Rectal smooth muscle tissue (tissue), 1 donor: ENCODE measurements at regions not wholly inside any gene's neighbourhood (a gene's known extent, or its start where the extent isn't known, plus 50 kb on each side); places are given as distances from the start of the nearest gene placed in this dataset.
"Not testable (repeated sequence)": the region's sequence is repeated elsewhere in the genome, so short reads cannot be mapped to it uniquely, and the experiment has no call there.

ENCODE experiments used
- H3K27ac ChIP-seq: one replicate; pipeline ENCODE4 v1.7.0; 2013; ENCODE audit warnings: low read depth, low read length, inconsistent platforms
- H3K27me3 ChIP-seq: one replicate; pipeline ENCODE4 v1.7.0; 2013; ENCODE audit warnings: low read length; ENCODE audit not compliant: control insufficient read depth, insufficient read depth
- H3K36me3 ChIP-seq: one replicate; pipeline ENCODE4 v1.7.0; 2013; ENCODE audit warnings: low read length; ENCODE audit not compliant: control insufficient read depth, insufficient read depth
- H3K4me1 ChIP-seq: one replicate; pipeline ENCODE4 v1.7.0; 2013; ENCODE audit warnings: low read length; ENCODE audit not compliant: control insufficient read depth, insufficient read depth
- H3K4me3 ChIP-seq: one replicate; pipeline ENCODE4 v1.7.0; 2013; ENCODE audit warnings: low read length
- H3K9ac ChIP-seq: one replicate; pipeline ENCODE4 v1.7.0; 2013; ENCODE audit warnings: low read length

DNA sequence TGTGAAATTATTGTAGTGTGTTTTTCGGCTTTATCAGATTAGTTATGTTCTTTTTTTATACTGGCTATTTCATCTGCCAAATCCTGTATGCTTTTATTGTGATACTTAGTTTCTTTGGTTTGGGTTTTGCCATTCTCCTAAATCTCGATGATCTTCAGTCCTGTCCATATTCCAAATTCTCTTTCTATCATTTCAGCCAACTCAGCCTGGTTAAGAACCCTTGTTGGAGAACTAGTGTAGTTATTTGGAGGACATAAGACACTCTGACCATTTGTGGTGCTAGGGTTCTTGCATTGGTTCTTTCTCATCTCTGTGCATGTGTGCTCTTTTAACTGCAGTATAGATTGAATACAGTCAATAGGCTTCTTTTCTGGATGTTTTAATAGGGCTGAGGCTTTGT, 187.0 kb upstream of the CCNH start:
- no peak overlapping the region for H3K4me3 ChIP-seq
- H3K9ac ChIP-seq = no peak overlapping the region
- H3K27me3 ChIP-seq = no peaks in the 10 kb centered on the region
- no peak overlapping the region for H3K27ac ChIP-seq
- no peaks in the 10 kb centered on the region for H3K4me1 ChIP-seq
- no peaks in the 10 kb centered on the region for H3K36me3 ChIP-seq

DNA sequence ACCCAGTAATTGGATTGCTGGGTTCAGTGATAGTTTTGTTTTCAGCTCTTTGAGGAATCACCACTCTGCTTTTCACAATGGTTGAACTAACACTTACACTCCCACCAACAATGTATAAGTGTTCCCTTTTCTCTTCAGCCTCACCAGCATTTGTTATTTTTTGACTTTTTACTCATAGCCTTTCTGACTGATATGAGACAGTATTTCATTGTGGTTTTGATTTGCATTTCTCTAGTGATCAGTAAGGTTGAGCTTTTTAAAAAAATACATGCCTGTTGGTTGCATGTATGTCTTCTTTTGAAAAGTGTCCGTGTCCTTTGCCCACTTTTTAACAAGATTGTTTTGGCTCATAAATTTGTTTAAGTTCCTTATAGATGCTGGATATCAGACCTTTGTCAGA, 185.7 kb upstream of the CCNH start:
- Histone ChIP-seq H3K27ac (no peak overlapping the region), H3K4me3 (no peak overlapping the region), H3K9ac (no peak overlapping the region), H3K36me3 (no peaks in the 10 kb centered on the region), H3K27me3 (no peaks in the 10 kb centered on the region), H3K4me1 (no peaks in the 10 kb centered on the region)

GRCh38 chr5:87594566-87594965, 181.8 kb upstream of the CCNH start:
- Histone ChIP-seq H3K4me1 (no peaks in the 10 kb centered on the region), H3K36me3 (no peaks in the 10 kb centered on the region), H3K27me3 (no peaks in the 10 kb centered on the region), H3K9ac (no peak overlapping the region), H3K4me3 (no peak overlapping the region), H3K27ac (no peak overlapping the region)

GRCh38 chr5:87589587-87589986, 176.9 kb upstream of the CCNH start:
- Histone ChIP-seq H3K36me3 (no peaks in the 10 kb centered on the region), H3K27me3 (no peaks in the 10 kb centered on the region), H3K4me3 (no peak overlapping the region), H3K27ac (no peak overlapping the region), H3K9ac (no peak overlapping the region), H3K4me1 (no peaks in the 10 kb centered on the region)

DNA sequence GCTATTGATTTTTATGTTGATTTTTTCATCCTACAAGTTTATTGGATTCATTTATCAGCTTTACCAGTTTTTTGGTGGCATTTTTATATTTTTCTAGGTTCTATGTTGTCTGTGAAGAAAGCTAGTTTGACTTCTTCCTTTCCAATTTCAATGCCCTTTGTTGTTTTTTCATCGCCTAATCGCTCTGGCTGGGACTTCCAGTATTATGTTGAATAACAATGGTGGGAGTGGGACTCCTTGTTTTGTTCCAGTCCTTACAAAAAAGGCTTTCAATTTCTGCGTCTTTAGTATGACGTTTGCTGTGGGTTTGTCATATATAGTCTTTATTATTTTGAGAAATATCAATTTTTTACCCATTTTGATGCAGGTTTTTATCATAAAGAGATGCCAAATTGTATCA, 175.6 kb upstream of the CCNH start:
- Histone ChIP-seq H3K9ac (no peak overlapping the region), H3K27ac (no peak overlapping the region)

DNA sequence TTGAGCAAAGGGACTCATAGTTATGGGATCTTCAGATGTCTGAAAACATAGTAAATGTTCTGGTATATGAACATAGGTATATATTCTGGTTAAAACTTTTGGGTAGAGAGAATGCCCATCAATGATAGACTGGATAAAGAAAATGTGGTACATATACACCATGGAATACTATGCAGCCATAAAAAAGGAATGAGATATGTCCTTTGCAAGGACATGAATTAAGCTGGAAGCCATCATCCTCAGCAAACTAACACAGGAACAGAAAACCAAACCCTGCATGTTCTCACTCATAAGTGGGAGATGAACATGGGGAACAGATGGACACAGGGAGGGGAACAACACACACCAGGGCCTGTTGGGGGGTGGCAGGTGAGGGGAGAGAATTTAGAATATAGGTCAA, 171.0 kb upstream of the CCNH start:
- not testable (repeated sequence) for H3K36me3 ChIP-seq, H3K9ac ChIP-seq, H3K27me3 ChIP-seq, H3K4me1 ChIP-seq, H3K4me3 ChIP-seq, H3K27ac ChIP-seq

More for the DNA sequence above, 175.6 kb upstream of the CCNH start:
- H3K36me3 ChIP-seq = no peaks in the 10 kb centered on the region
- H3K4me1 ChIP-seq = no peaks in the 10 kb centered on the region
- H3K4me3 ChIP-seq = no peak overlapping the region
- H3K27me3 ChIP-seq = no peaks in the 10 kb centered on the region

DNA sequence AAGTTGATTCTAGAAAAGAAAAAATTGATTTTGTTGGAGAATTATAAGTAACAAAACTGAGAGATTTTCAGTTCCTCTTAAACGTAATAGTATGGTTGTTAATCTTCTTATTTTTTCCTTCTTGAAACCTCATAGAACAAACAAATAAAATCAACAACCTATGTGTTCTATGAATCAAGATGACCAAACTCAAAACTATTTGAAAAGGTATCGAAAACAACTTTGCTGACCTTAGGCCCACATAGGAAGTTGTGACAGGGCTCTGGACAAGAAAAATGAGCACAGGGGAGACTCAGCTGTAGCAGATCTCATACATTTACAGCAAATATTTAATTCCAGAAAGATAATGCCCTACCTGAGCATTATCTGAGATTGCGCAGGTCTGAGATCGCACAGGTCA, 169.4 kb upstream of the CCNH start:
- no peak overlapping the region for H3K9ac ChIP-seq
- no peak overlapping the region for H3K27ac ChIP-seq
- no peak overlapping the region for H3K4me3 ChIP-seq
- no peaks in the 10 kb centered on the region for H3K27me3 ChIP-seq
- no peaks in the 10 kb centered on the region for H3K36me3 ChIP-seq
- no peaks in the 10 kb centered on the region for H3K4me1 ChIP-seq

DNA sequence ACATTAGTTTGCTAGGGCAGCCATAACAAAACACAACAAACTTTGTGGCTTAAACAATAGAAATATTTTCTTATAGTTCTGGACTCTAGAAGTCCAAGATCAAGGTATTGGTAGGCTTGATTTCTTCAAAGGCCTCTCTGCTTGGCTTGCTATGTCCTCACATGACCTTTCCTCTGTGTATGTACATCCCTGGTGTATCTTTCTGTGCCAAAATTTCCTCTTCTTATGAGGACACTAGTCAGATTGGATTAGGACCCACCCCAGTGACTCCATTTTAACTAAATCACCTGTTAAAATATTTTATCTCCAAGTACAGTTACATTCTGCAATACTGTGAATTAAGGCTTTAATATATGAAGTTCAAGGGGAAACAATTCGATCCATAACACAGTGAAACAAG, 168.9 kb upstream of the CCNH start:
- Histone ChIP-seq H3K9ac (no peak overlapping the region), H3K27ac (no peak overlapping the region), H3K36me3 (no peaks in the 10 kb centered on the region), H3K4me3 (no peak overlapping the region), H3K4me1 (no peaks in the 10 kb centered on the region), H3K27me3 (no peaks in the 10 kb centered on the region)

- Histone ChIP-seq H3K27me3 (no peaks in the 10 kb centered on the region), H3K27ac (no peak overlapping the region), H3K9ac (no peak overlapping the region), H3K4me3 (no peak overlapping the region), H3K36me3 (no peaks in the 10 kb centered on the region), H3K4me1 (no peaks in the 10 kb centered on the region)
These were observed 166.9 kb upstream of the CCNH start for GRCh38 chr5:87579678-87580077.

DNA sequence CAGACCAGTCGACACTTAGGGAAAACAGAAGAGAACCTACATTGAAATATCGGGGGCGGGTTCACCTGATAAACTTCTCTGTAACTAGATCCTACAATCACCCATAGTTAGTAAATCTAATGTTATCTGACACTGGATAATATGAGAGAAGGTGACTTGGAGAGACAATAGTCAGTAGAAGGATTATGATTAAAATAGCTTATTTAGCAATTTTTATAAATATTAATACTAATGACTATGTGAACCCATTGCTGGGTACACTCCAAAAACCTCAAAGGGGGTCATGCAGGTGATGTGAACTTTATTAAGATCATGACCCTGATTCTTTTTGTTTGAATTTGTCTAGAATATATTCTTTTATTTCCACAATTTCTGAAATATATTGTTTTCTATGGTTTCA, 164.1 kb upstream of the CCNH start:
- Histone ChIP-seq H3K4me1 (no peaks in the 10 kb centered on the region), H3K4me3 (no peak overlapping the region), H3K27ac (no peak overlapping the region)

DNA sequence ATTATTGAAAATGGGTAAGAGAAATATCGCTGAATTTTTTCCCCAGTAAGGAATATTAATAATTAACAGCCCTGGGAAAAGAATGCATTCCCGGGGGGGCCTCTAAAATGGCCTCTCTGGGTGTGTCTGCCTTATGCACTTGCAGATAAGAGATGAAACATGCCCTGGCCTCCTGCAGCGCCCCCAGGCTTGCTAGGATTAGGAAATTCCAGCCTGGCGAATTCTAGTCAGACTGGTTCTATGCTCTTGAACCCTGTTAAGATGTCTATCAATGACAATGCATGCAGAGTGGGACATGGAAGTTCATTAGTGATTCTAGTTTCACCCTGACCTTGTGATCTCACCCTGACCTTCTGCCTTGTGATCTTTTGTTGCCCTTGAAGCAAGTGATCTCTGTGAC, 163.6 kb upstream of the CCNH start:
- not testable (repeated sequence) for H3K27ac ChIP-seq, H3K4me3 ChIP-seq, H3K4me1 ChIP-seq, H3K9ac ChIP-seq, H3K27me3 ChIP-seq, H3K36me3 ChIP-seq

More for the DNA sequence above, 164.1 kb upstream of the CCNH start:
- no peak overlapping the region for H3K9ac ChIP-seq
- no peaks in the 10 kb centered on the region for H3K36me3 ChIP-seq
- H3K27me3 ChIP-seq = no peaks in the 10 kb centered on the region

DNA sequence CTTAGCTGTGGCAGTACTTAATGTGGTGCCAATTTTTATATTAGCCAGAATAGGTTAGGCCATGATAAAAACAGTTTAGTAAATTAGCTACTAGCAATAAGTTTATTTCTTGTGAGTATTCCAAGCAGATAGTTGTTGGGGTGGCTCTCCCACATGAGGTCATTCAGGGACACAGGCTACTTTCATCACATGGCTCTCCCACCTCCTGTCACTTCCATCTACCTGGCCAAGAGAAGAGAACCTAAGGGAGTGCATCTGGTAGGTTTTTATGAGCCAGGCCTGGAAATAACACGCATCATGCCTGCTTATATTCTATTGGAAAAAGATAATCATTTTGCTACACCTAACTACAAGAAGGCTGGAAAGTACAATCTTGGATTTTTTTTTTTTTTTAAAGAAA, 161.4 kb upstream of the CCNH start:
- no peak overlapping the region for H3K4me3 ChIP-seq
- H3K4me1 ChIP-seq = no peaks in the 10 kb centered on the region
- no peak overlapping the region for H3K9ac ChIP-seq
- no peaks in the 10 kb centered on the region for H3K27me3 ChIP-seq
- no peaks in the 10 kb centered on the region for H3K36me3 ChIP-seq
- no peak overlapping the region for H3K27ac ChIP-seq

GRCh38 chr5:87572611-87573010, 159.9 kb upstream of the CCNH start:
- Histone ChIP-seq H3K27me3 (no peaks in the 10 kb centered on the region), H3K4me1 (no peaks in the 10 kb centered on the region), H3K9ac (no peak overlapping the region), H3K27ac (no peak overlapping the region), H3K36me3 (no peaks in the 10 kb centered on the region), H3K4me3 (no peak overlapping the region)

DNA sequence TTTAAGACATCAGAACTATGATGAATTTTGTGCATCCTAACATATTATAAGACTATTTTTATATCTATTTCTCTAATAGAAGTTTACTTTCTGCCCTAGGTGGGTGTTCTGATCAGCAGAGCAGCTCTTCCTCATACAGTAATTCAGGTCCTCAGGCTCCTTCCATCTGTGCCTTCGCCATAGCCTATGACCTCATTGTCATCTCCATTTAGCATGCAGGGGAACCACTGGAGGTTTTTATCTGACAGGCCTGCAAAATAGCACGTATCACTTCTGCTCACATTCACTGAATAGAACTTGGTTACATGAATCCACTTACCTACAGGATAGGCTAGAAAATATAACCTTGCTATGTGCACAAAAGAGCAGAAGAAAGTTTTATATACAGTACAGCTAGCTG, 159.4 kb upstream of the CCNH start:
- Histone ChIP-seq H3K4me1 (no peaks in the 10 kb centered on the region), H3K27ac (no peak overlapping the region), H3K36me3 (no peaks in the 10 kb centered on the region), H3K4me3 (no peak overlapping the region), H3K9ac (no peak overlapping the region), H3K27me3 (no peaks in the 10 kb centered on the region)
